Panc1 (cell line): ENCODE measurements at regions not wholly inside any gene's neighbourhood (a gene's known extent, or its start where the extent isn't known, plus 50 kb on each side); places are given as distances from the start of the nearest gene placed in this dataset.

Source experiments
- POLR2AphosphoS5 ChIP-seq: IDR thresholded peaks from 2 replicates; pipeline ENCODE4 v1.6.1; 2012; ENCODE audit warnings: mild to moderate bottlenecking, low read depth, low read length, moderate library complexity
- TCF7L2 ChIP-seq: IDR thresholded peaks from 2 replicates; pipeline ENCODE4 v1.6.1; 2011; ENCODE audit warnings: mild to moderate bottlenecking, low read depth, low read length, inconsistent platforms
- TF ChIP-seq, protein P1 (sequence below): fragments of 450-650 bp; IDR thresholded peaks from 2 replicates; pipeline ENCODE4 v1.5.1; 2017; ENCODE audit warnings: mild to moderate bottlenecking

GRCh38 chr4:80143307-80143679 lies 54.0 kb upstream of the PRDM8 start:
- TF ChIP-seq, protein P1, sequence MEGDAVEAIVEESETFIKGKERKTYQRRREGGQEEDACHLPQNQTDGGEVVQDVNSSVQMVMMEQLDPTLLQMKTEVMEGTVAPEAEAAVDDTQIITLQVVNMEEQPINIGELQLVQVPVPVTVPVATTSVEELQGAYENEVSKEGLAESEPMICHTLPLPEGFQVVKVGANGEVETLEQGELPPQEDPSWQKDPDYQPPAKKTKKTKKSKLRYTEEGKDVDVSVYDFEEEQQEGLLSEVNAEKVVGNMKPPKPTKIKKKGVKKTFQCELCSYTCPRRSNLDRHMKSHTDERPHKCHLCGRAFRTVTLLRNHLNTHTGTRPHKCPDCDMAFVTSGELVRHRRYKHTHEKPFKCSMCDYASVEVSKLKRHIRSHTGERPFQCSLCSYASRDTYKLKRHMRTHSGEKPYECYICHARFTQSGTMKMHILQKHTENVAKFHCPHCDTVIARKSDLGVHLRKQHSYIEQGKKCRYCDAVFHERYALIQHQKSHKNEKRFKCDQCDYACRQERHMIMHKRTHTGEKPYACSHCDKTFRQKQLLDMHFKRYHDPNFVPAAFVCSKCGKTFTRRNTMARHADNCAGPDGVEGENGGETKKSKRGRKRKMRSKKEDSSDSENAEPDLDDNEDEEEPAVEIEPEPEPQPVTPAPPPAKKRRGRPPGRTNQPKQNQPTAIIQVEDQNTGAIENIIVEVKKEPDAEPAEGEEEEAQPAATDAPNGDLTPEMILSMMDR: no peak
- TF ChIP-seq POLR2AphosphoS5 (no peak), TCF7L2 (no peak)
